Hepatocyte (in vitro differentiated cells): ENCODE measurements at regions not wholly inside any gene's neighbourhood (a gene's known extent, or its start where the extent isn't known, plus 50 kb on each side); places are given as distances from the start of the nearest gene placed in this dataset.

Experiments
- DNase-seq: peaks from one replicate; pipeline ENCODE4 v3.0.0-alpha.2; 2016; ENCODE audit warnings: low spot score
- H2AFZ ChIP-seq: fragments of 200-600 bp; sonication (generic); 2 replicates; pipeline ENCODE4 v1.6.0; 2016; ENCODE audit warnings: antibody characterized with exemption, mild to moderate bottlenecking
- H3K27ac ChIP-seq: fragments of 200-600 bp; sonication (generic); 2 replicates; pipeline ENCODE4 v1.5.1; 2016; ENCODE audit warnings: mild to moderate bottlenecking
- H3K27me3 ChIP-seq: fragments of 200-600 bp; sonication (generic); 2 replicates; pipeline ENCODE4 v1.6.1; 2016
- H3K36me3 ChIP-seq: fragments of 200-600 bp; sonication (generic); replicated peaks from 2 replicates; pipeline ENCODE4 v1.5.1; 2016; ENCODE audit warnings: low read depth; ENCODE audit not compliant: insufficient read depth
- H3K4me1 ChIP-seq: fragments of 200-600 bp; sonication (generic); 2 replicates; pipeline ENCODE4 v1.5.1; 2016; ENCODE audit warnings: mild to moderate bottlenecking, moderate library complexity; ENCODE audit not compliant: insufficient read depth
- H3K4me2 ChIP-seq: fragments of 200-600 bp; sonication (generic); 2 replicates; pipeline ENCODE4 v1.6.0; 2016
- H3K4me3 ChIP-seq: fragments of 200-600 bp; sonication (generic); 2 replicates; pipeline ENCODE4 v1.5.1; 2016; ENCODE audit warnings: mild to moderate bottlenecking
- H3K79me2 ChIP-seq: fragments of 200-600 bp; sonication (generic); 2 replicates; pipeline ENCODE4 v1.6.0; 2017; ENCODE audit warnings: mild to moderate bottlenecking
- H3K9me2 ChIP-seq: fragments of 200-600 bp; sonication (generic); replicated peaks from 2 replicates; pipeline ENCODE4 v1.6.0; 2017; ENCODE audit warnings: mild to moderate bottlenecking; ENCODE audit not compliant: insufficient read depth
- H3K9me3 ChIP-seq: fragments of 200-600 bp; sonication (generic); 2 replicates; pipeline ENCODE4 v1.5.1; 2016; ENCODE audit warnings: low read depth, mild to moderate bottlenecking
- H4K20me1 ChIP-seq: fragments of 200-600 bp; sonication (generic); 2 replicates; pipeline ENCODE4 v1.6.0; 2016; ENCODE audit warnings: mild to moderate bottlenecking; ENCODE audit not compliant: insufficient read depth, poor library complexity, severe bottlenecking
- EZH2 ChIP-seq: fragments of 200-600 bp; sonication (generic); IDR thresholded peaks from 2 replicates; pipeline ENCODE4 v1.6.1; 2016; ENCODE audit warnings: antibody characterized with exemption, mild to moderate bottlenecking, borderline replicate concordance
- EZH2phosphoT487 ChIP-seq: fragments of 200-600 bp; sonication (generic); IDR thresholded peaks from one replicate; pipeline ENCODE4 v1.6.1; 2018; ENCODE audit warnings: antibody characterized with exemption, mild to moderate bottlenecking, low read depth, moderate library complexity; ENCODE audit not compliant: unreplicated experiment, severe bottlenecking
- WGBS: methylation state at CpG from one replicate; pipeline ENCODE4 v1.1.6; 2016; ENCODE audit warnings: low lambda C conversion rate; ENCODE audit errors: missing lambda C conversion rate; 5-methylcytosine and 5-hydroxymethylcytosine counted together
- TF ChIP-seq, protein P1 (sequence below): fragments of 200-600 bp; sonication (generic); IDR thresholded peaks from 2 replicates; pipeline ENCODE4 v1.5.1; 2016; ENCODE audit warnings: antibody characterized with exemption, mild to moderate bottlenecking; ENCODE audit not compliant: poor library complexity

DNA sequence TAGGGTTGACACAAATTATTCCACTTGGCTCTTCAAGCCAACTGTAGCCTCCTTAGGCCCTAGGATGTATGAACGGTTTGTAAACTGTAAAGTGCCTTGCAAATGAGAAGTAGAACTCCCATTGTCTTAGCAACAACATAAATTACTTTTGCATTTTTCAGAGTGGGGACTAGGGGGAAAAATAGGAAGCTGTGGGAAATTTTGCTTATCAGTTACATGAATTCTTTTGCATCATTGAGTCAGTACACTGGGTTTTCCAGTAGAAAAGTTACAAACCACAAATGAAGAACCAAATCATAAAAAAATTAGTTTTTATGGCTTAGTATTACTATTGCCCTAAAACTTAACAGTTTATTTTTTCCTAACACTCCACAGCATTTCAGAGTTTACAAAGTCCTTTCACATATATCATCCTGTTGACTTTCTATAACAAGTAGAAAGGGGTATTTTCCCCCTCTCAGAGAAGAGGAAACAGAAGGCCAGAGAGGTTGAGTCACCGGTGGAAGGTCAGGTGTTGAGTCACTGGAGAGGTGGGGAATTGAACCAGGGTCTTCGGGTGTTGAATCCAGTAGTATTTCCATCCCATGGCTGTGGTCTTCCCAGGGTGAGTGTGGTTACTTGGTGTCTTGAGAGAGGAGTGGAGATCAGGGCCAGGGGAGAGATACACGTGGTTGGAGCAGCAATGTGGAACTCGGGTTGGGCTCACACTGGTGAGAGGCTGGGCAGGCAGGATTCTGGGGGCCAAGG is 71.9 kb upstream of the USP24 start:
- no peak overlapping the region for H3K4me2 ChIP-seq
- DNase-seq: no peak
- no peaks in the 10 kb centered on the region for H3K9me2 ChIP-seq
- H3K4me3 ChIP-seq: no peak overlapping the region
- no peak overlapping the region for H2AFZ ChIP-seq
- H3K79me2 ChIP-seq: no peaks in the 10 kb centered on the region
- H3K4me1 ChIP-seq: peaks cover 4% of the 10 kb centered on the region
- H3K27ac ChIP-seq: no peak overlapping the region
- H4K20me1 ChIP-seq: no peaks in the 10 kb centered on the region
- no peaks in the 10 kb centered on the region for H3K27me3 ChIP-seq
- 86% methylated on average over 5 of the region's 5 CpGs for WGBS
- H3K9me3 ChIP-seq: no peaks in the 10 kb centered on the region
- TF ChIP-seq EZH2phosphoT487: no peak
- no peak for TF ChIP-seq EZH2
- no peaks in the 10 kb centered on the region for H3K36me3 ChIP-seq

DNA sequence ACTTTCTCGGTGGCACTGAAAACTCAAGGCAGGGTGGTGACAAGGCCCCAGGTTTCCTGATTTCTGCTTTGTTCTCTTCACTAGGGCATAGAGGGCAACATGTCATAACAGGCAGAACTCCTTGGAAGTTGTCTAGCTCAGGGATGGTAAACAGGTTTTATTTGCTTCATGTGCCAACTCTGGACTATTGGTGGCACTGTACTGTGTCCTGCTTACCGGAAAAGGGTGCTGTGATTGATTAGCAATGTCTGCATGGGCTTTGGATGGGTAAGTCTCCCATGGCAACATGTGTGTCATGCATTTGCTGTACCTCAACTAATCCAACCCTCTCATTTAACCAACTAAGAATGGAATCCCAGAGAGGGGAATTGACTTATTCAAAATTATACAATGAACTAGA is 70.7 kb upstream of the USP24 start:
- TF ChIP-seq, protein P1, sequence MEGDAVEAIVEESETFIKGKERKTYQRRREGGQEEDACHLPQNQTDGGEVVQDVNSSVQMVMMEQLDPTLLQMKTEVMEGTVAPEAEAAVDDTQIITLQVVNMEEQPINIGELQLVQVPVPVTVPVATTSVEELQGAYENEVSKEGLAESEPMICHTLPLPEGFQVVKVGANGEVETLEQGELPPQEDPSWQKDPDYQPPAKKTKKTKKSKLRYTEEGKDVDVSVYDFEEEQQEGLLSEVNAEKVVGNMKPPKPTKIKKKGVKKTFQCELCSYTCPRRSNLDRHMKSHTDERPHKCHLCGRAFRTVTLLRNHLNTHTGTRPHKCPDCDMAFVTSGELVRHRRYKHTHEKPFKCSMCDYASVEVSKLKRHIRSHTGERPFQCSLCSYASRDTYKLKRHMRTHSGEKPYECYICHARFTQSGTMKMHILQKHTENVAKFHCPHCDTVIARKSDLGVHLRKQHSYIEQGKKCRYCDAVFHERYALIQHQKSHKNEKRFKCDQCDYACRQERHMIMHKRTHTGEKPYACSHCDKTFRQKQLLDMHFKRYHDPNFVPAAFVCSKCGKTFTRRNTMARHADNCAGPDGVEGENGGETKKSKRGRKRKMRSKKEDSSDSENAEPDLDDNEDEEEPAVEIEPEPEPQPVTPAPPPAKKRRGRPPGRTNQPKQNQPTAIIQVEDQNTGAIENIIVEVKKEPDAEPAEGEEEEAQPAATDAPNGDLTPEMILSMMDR: no peak
- TF ChIP-seq EZH2 (no peak), EZH2phosphoT487 (no peak)
- Histone ChIP-seq H2AFZ (no peak overlapping the region), H3K9me2 (no peaks in the 10 kb centered on the region), H3K79me2 (no peaks in the 10 kb centered on the region), H3K4me3 (no peak overlapping the region), H3K4me2 (no peak overlapping the region), H3K27me3 (no peaks in the 10 kb centered on the region), H3K27ac (no peak overlapping the region), H3K9me3 (no peaks in the 10 kb centered on the region), H3K36me3 (no peaks in the 10 kb centered on the region), H3K4me1 (peaks cover 4% of the 10 kb centered on the region), H4K20me1 (no peaks in the 10 kb centered on the region)
- DNase-seq: no peak
- WGBS: 97% methylated on average over 2 of the region's 2 CpGs

DNA sequence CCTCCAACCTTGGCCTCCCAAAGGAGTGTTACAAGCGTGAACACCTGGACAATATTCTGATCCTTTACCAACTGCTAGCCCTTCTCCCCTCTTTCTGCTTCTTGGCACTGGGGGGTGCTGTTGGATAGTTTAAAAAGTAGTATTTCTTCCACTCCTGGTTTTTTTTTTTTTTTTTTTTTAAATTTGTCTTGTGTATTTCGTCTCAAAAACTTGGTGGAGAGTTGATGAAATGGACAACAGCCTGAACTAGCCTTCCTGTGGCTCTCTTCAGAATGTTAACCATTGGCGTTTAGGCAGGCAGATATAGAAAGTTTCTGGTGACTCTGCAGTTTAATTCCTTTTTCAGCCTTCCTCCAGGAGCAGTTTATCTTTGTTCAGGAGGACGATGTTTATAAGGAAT is 69.7 kb upstream of the USP24 start:
- Histone ChIP-seq H4K20me1 (no peaks in the 10 kb centered on the region), H2AFZ (no peak overlapping the region), H3K27me3 (no peaks in the 10 kb centered on the region), H3K4me3 (no peak overlapping the region), H3K79me2 (no peaks in the 10 kb centered on the region), H3K27ac (no peak overlapping the region), H3K9me3 (no peaks in the 10 kb centered on the region), H3K4me2 (peak overlapping the region; percentile 22), H3K4me1 (peaks cover 4% of the 10 kb centered on the region), H3K9me2 (no peaks in the 10 kb centered on the region), H3K36me3 (no peaks in the 10 kb centered on the region)
- peak; percentile 66 for DNase-seq
- 30% methylated on average over 4 of the region's 4 CpGs for WGBS
- TF ChIP-seq EZH2: no peak
- TF ChIP-seq, protein P1: peak; percentile 71

DNA sequence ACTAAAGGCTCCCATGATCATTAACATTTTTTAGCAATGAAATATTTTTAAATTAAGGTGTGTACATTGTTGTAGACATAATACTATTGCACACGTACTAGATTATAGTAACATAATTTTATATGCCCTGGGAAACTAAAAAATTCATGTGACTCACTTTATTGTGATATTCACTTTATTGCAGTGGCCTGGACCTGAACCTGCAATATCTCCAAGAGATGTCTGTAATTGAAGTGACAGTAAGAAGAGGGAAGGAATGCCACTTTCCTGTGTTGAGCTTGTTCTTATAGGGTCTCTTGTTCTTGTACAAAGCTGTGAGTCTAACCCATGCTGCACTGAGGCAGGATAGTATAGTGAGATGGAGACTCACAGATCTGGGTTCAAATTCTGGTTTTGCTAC is 66.9 kb upstream of the USP24 start:
- peaks cover 4% of the 10 kb centered on the region for H3K4me1 ChIP-seq
- no peak for DNase-seq
- H3K9me2 ChIP-seq: no peaks in the 10 kb centered on the region
- no peaks in the 10 kb centered on the region for H3K27me3 ChIP-seq
- H3K4me2 ChIP-seq: no peak overlapping the region
- no peaks in the 10 kb centered on the region for H3K9me3 ChIP-seq
- TF ChIP-seq EZH2phosphoT487 (no peak), EZH2 (no peak)
- TF ChIP-seq, protein P1: no peak
- H3K79me2 ChIP-seq: no peaks in the 10 kb centered on the region
- no peak overlapping the region for H2AFZ ChIP-seq
- H4K20me1 ChIP-seq: no peaks in the 10 kb centered on the region
- H3K27ac ChIP-seq: no peak overlapping the region
- WGBS: 83% methylated on average over 1 of the region's 1 CpG
- H3K4me3 ChIP-seq: no peak overlapping the region
- no peaks in the 10 kb centered on the region for H3K36me3 ChIP-seq
